Panc1 (cell line): ENCODE measurements at regions not wholly inside any gene's neighbourhood (a gene's known extent, or its start where the extent isn't known, plus 50 kb on each side); places are given as distances from the start of the nearest gene placed in this dataset.
A peak's percentile ranks its signal among the peaks of the same experiment; 100 is the strongest.

Experiments
- ATAC-seq: fragments of 200-7000 bp; cut with Tn5 transposase; 2 replicates; pipeline ENCODE4 v1.9.1; 2020; ENCODE audit warnings: mild to moderate bottlenecking, moderate library complexity
- BruUV-seq: library from RNA; stranded (reverse); fragments of 400-500 nt; replicated peaks from 2 replicates; lab custom pipeline; 2021; lab: Mats Ljungman, UMichigan
- CTCF ChIA-PET: fragments of 300-600 bp; sonication (Branson Sonifier 250); formaldehyde crosslinking; loops from one replicate; lab custom pipeline; 2022; ENCODE audit warnings: antibody characterized with exemption; lab: Charles Lee
- POLR2A ChIA-PET: fragments of 300-600 bp; sonication (Branson Sonifier 250); formaldehyde crosslinking; loops from one replicate; lab custom pipeline; 2022; ENCODE audit warnings: antibody characterized with exemption; lab: Charles Lee
- DNase-seq: peaks from one replicate; pipeline ENCODE4 v3.0.0-alpha.2; 2010; ENCODE audit warnings: low read depth, low spot score
- H3K27ac ChIP-seq: 2 replicates; pipeline ENCODE4 v1.5.1; 2011; ENCODE audit warnings: mild to moderate bottlenecking, low read length, inconsistent platforms
- H3K27me3 ChIP-seq: fragments of 200-500 bp; sonication (Bioruptor generic); 2 replicates; pipeline ENCODE4 v1.6.0; 2014; ENCODE audit warnings: low read length, inconsistent platforms; ENCODE audit not compliant: control insufficient read depth, insufficient read depth
- H3K36me3 ChIP-seq: fragments of 200-500 bp; sonication (Bioruptor generic); 2 replicates; pipeline ENCODE4 v1.5.1; 2014; ENCODE audit warnings: inconsistent platforms, mild to moderate bottlenecking, low read length, moderate library complexity; ENCODE audit not compliant: control insufficient read depth, insufficient read depth
- H3K4me1 ChIP-seq: 2 replicates; pipeline ENCODE4 v1.5.1; 2011; ENCODE audit warnings: inconsistent platforms, mild to moderate bottlenecking, low read length, moderate library complexity; ENCODE audit not compliant: control insufficient read depth, insufficient read depth
- H3K4me3 ChIP-seq, 2 experiments: 2 replicates each; pipeline ENCODE4 v1.5.1; 2011 to 2012; ENCODE audit warnings: low read depth in 2 of 2, low read length in 2 of 2, mild to moderate bottlenecking in 2 of 2, inconsistent platforms in 1 of 2, moderate library complexity in 1 of 2
- H3K9me3 ChIP-seq: fragments of 200-500 bp; sonication (Bioruptor generic); 2 replicates; pipeline ENCODE4 v1.5.1; 2014; ENCODE audit warnings: low read depth, mild to moderate bottlenecking, inconsistent platforms, low read length, moderate library complexity; ENCODE audit not compliant: control insufficient read depth, insufficient read depth
- POLR2AphosphoS5 ChIP-seq: IDR thresholded peaks from 2 replicates; pipeline ENCODE4 v1.6.1; 2012; ENCODE audit warnings: mild to moderate bottlenecking, low read depth, low read length, moderate library complexity
- SIN3A ChIP-seq: IDR thresholded peaks from 2 replicates; pipeline ENCODE4 v1.6.1; 2012; ENCODE audit warnings: low read depth, mild to moderate bottlenecking, low read length, moderate library complexity, borderline replicate concordance; ENCODE audit not compliant: insufficient read depth
- TCF7L2 ChIP-seq: IDR thresholded peaks from 2 replicates; pipeline ENCODE4 v1.6.1; 2011; ENCODE audit warnings: mild to moderate bottlenecking, low read depth, low read length, inconsistent platforms
- in situ Hi-C: cut with HindIII; loops from 2 replicates; pipeline ENCODE4 v1.10.0; 2016; ENCODE audit warnings: low sequenced_read_pairs, low pct_unique_long_range_greater_than_20kb
- intact Hi-C: fragments of 100-400 bp; cut with micrococcal nuclease; formaldehyde crosslinking; loops from one replicate; pipeline ENCODE4 v1.10.0; 2022; ENCODE audit not compliant: unreplicated experiment
- TF ChIP-seq, protein P1 (sequence below), 2 experiments: IDR thresholded peaks; 2 replicates each; pipeline ENCODE4 v1.6.1; 2011 to 2012; ENCODE audit warnings: low read depth in 2 of 2, control low read depth in 1 of 2, low read length in 1 of 2, mild to moderate bottlenecking in 1 of 2, moderate library complexity in 1 of 2; ENCODE audit not compliant: insufficient read depth in 1 of 2
- TF ChIP-seq, protein P2 (sequence below): fragments of 450-650 bp; IDR thresholded peaks from 2 replicates; pipeline ENCODE4 v1.5.1; 2017; ENCODE audit warnings: mild to moderate bottlenecking

DNA sequence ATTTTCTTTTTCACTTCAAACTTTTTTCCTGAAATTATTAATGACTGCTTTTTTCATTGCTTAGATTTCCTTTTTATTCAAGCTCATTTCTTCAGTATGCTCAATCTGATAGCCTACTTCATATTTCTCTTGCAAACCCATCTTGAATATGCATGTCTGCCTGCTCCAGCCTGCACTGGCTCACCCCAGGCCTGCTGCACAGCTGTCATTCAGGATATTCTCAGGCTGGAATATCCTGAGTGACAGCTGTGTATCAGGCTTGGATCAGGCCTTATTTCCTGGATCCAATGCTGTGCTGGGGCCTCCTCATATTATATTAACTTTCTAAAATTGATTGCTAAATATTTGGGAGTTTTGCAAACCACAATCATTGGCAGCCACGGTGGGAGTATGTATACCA lies 120.2 kb upstream of the TNS3 start:
- H3K4me1 ChIP-seq: peaks cover 7% of the 10 kb centered on the region
- H3K27ac ChIP-seq: peak overlapping the region; percentile 73
- TF ChIP-seq, protein P1, sequence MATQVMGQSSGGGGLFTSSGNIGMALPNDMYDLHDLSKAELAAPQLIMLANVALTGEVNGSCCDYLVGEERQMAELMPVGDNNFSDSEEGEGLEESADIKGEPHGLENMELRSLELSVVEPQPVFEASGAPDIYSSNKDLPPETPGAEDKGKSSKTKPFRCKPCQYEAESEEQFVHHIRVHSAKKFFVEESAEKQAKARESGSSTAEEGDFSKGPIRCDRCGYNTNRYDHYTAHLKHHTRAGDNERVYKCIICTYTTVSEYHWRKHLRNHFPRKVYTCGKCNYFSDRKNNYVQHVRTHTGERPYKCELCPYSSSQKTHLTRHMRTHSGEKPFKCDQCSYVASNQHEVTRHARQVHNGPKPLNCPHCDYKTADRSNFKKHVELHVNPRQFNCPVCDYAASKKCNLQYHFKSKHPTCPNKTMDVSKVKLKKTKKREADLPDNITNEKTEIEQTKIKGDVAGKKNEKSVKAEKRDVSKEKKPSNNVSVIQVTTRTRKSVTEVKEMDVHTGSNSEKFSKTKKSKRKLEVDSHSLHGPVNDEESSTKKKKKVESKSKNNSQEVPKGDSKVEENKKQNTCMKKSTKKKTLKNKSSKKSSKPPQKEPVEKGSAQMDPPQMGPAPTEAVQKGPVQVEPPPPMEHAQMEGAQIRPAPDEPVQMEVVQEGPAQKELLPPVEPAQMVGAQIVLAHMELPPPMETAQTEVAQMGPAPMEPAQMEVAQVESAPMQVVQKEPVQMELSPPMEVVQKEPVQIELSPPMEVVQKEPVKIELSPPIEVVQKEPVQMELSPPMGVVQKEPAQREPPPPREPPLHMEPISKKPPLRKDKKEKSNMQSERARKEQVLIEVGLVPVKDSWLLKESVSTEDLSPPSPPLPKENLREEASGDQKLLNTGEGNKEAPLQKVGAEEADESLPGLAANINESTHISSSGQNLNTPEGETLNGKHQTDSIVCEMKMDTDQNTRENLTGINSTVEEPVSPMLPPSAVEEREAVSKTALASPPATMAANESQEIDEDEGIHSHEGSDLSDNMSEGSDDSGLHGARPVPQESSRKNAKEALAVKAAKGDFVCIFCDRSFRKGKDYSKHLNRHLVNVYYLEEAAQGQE (IDR thresholded peaks at IDR 0.05; ENCODE audit: insufficient read depth in 1 of 2, low read depth in 2 of 2, low read length in 1 of 2): no peak
- TF ChIP-seq SIN3A: no peak
- no peak for TF ChIP-seq POLR2AphosphoS5
- TF ChIP-seq, protein P2, sequence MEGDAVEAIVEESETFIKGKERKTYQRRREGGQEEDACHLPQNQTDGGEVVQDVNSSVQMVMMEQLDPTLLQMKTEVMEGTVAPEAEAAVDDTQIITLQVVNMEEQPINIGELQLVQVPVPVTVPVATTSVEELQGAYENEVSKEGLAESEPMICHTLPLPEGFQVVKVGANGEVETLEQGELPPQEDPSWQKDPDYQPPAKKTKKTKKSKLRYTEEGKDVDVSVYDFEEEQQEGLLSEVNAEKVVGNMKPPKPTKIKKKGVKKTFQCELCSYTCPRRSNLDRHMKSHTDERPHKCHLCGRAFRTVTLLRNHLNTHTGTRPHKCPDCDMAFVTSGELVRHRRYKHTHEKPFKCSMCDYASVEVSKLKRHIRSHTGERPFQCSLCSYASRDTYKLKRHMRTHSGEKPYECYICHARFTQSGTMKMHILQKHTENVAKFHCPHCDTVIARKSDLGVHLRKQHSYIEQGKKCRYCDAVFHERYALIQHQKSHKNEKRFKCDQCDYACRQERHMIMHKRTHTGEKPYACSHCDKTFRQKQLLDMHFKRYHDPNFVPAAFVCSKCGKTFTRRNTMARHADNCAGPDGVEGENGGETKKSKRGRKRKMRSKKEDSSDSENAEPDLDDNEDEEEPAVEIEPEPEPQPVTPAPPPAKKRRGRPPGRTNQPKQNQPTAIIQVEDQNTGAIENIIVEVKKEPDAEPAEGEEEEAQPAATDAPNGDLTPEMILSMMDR: no peak
- no peak for TF ChIP-seq TCF7L2
- H3K36me3 ChIP-seq: no peaks in the 10 kb centered on the region
- ChIA-PET CTCF (no interaction called here), POLR2A (interaction anchor here (0.6 kb wide), 1 partner anchor 59 kb away, joined by 4 read pairs; no protein-coding TSS in a partner anchor)
- BruUV-seq: no TSS peak
- no peaks in the 10 kb centered on the region for H3K9me3 ChIP-seq
- ATAC-seq: no peak
- intact Hi-C loops: no loop called here
- no peak overlapping the region for H3K4me3 ChIP-seq
- no peak for DNase-seq
- in situ Hi-C loops: no loop called here
- H3K27me3 ChIP-seq: no peaks in the 10 kb centered on the region

DNA sequence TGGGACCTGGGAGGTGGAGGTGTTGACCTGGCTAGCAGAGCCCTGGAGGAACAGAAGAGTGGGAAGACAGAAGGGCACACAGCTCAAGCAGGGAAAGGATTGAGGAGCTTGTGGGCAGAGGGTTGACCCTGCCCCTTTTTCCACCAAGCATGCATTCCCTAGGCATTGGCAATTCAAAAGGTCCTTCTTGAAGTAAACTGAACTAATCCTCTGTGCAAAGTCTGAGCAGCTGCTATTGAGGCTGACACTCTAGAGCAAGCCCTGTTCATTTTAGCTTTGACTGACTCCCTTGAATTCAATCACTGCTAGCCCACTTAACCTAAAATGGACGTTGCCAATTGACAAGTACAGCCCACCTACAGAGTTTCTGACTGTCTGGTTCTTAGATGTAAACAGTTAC lies 116.5 kb upstream of the TNS3 start:
- DNase-seq (no peak), ATAC-seq (peak; percentile 37; the same call in 1 of the 2 replicates)
- Histone ChIP-seq H3K27ac (peak overlapping the region; percentile 73; the same call in 1 of the 2 replicates), H3K4me3 (no peak overlapping the region), H3K9me3 (no peaks in the 10 kb centered on the region), H3K4me1 (peaks cover 4% of the 10 kb centered on the region; the same call in 1 of the 2 replicates), H3K27me3 (no peaks in the 10 kb centered on the region), H3K36me3 (no peaks in the 10 kb centered on the region)
- no TSS peak for BruUV-seq
- intact Hi-C loops (no loop called here), in situ Hi-C loops (no loop called here)
- ChIA-PET CTCF (no interaction called here), POLR2A (interaction anchor here (0.5 kb wide), 1 partner anchor 119 kb away, joined by 3 read pairs; no protein-coding TSS in a partner anchor)
- TF ChIP-seq TCF7L2 (no peak), POLR2AphosphoS5 (no peak), SIN3A (no peak)
- TF ChIP-seq, protein P1 (IDR thresholded peaks at IDR 0.05; ENCODE audit: insufficient read depth in 1 of 2, low read depth in 2 of 2, low read length in 1 of 2): no peak
